HL-60 (cell line): ENCODE measurements at regions not wholly inside any gene's neighbourhood (a gene's known extent, or its start where the extent isn't known, plus 50 kb on each side); places are given as distances from the start of the nearest gene placed in this dataset.

Source experiments
- DNase-seq, 2 experiments: peaks; one replicate each; pipeline ENCODE4 v3.0.0-alpha.2; 2010 to 2020; ENCODE audit warnings: low read depth in 1 of 2, low spot score in 1 of 2
- H3K27ac ChIP-seq: fragments of 250-450 bp; sonication (Bioruptor Pico); replicated peaks from 2 replicates; pipeline ENCODE4 v1.5.1; 2020; ENCODE audit warnings: mild to moderate bottlenecking, moderate library complexity
- H3K27me3 ChIP-seq: fragments of 250-450 bp; sonication (Bioruptor Pico); 2 replicates; pipeline ENCODE4 v1.5.1; 2021; ENCODE audit warnings: mild to moderate bottlenecking, moderate library complexity; ENCODE audit not compliant: insufficient read depth, poor library complexity, severe bottlenecking
- H3K4me3 ChIP-seq: replicated peaks from 2 replicates; pipeline ENCODE4 v1.5.1; 2011; ENCODE audit warnings: mild to moderate bottlenecking, control low read depth, low read length; ENCODE audit not compliant: insufficient read depth
- CTCF ChIP-seq: IDR thresholded peaks from one replicate; pipeline ENCODE4 v1.5.1; 2011; ENCODE audit warnings: low read length, control low read depth, inconsistent platforms; ENCODE audit not compliant: insufficient read depth
- GABPA ChIP-seq: IDR thresholded peaks from 2 replicates; pipeline ENCODE4 v1.6.1; 2012; ENCODE audit warnings: low read depth
- POLR2AphosphoS5 ChIP-seq: IDR thresholded peaks from 2 replicates; pipeline ENCODE4 v1.6.1; 2012; ENCODE audit warnings: low read depth
- REST ChIP-seq: IDR thresholded peaks from 2 replicates; pipeline ENCODE4 v1.6.1; 2012; ENCODE audit warnings: low read depth; ENCODE audit not compliant: insufficient replicate concordance
- SPI1 ChIP-seq: IDR thresholded peaks from 2 replicates; pipeline ENCODE4 v1.6.1; 2012; ENCODE audit warnings: low read depth, mild to moderate bottlenecking, borderline replicate concordance

GRCh38 chr10:110388687-110389052 is 84.0 kb upstream of the SMNDC1 start:
- H3K27ac ChIP-seq, result no peak overlapping the region
- no peak for TF ChIP-seq CTCF
- no peak for TF ChIP-seq SPI1
- TF ChIP-seq POLR2AphosphoS5, result no peak
- TF ChIP-seq GABPA, result no peak
- TF ChIP-seq REST, result no peak
- DNase-seq, result no peak
- H3K4me3 ChIP-seq, result no peak overlapping the region
- no peaks in the 10 kb centered on the region for H3K27me3 ChIP-seq

GRCh38 chr10:110389255-110389654 is 84.5 kb upstream of the SMNDC1 start:
- DNase-seq, result no peak
- Histone ChIP-seq H3K27me3 (no peaks in the 10 kb centered on the region), H3K4me3 (no peak overlapping the region), H3K27ac (no peak overlapping the region)
- no peak for TF ChIP-seq SPI1
- TF ChIP-seq POLR2AphosphoS5, result no peak
- TF ChIP-seq CTCF, result no peak
- TF ChIP-seq GABPA, result no peak
- TF ChIP-seq REST, result no peak

- no peak overlapping the region for H3K4me3 ChIP-seq
- H3K27ac ChIP-seq, result no peak overlapping the region
- TF ChIP-seq POLR2AphosphoS5 (no peak), CTCF (no peak), GABPA (no peak), SPI1 (no peak), REST (no peak)
- DNase-seq, result no peak
- H3K27me3 ChIP-seq, result no peaks in the 10 kb centered on the region
Measured at GRCh38 chr10:110391541-110391940, 86.8 kb upstream of the SMNDC1 start.
